ENCODE measurements at regions not wholly inside any gene's neighbourhood (a gene's known extent, or its start where the extent isn't known, plus 50 kb on each side); places are given as distances from the start of the nearest gene placed in this dataset.
"Not testable (repeated sequence)": the region's sequence is repeated elsewhere in the genome, so short reads cannot be mapped to it uniquely, and the experiment has no call there.

GRCh38 chr6:84870672-84871071 is 106.3 kb upstream of the TBX18 start:
- Histone ChIP-seq H3K36me3 (ENCODE audit: control insufficient read depth in 2 of 3, insufficient read depth in 3 of 3, low read length in 3 of 3) (no peaks in the 10 kb centered on the region), H3K9ac (ENCODE audit: low read length in 3 of 3) (no peak overlapping the region), H3K4me3 (ENCODE audit: low read length in 3 of 3) (no peak overlapping the region), H3K27me3 (ENCODE audit: control insufficient read depth, insufficient read depth, low read length) (no peaks in the 10 kb centered on the region), H3K4me1 (ENCODE audit: control insufficient read depth in 2 of 3, insufficient read depth in 2 of 3, low read depth in 1 of 3, low read length in 3 of 3) (no peaks in the 10 kb centered on the region), H3K9me3 (ENCODE audit: control insufficient read depth in 2 of 3, insufficient read depth in 1 of 3, low read length in 3 of 3) (no peaks in the 10 kb centered on the region), H3K27ac (ENCODE audit: low read depth in 2 of 2, low read length in 2 of 2) (no peak overlapping the region)
- intact Hi-C loops (cut with DNase I), result no loop called here
- no peak for FAIRE-seq
- no peak for TF ChIP-seq CTCF (IDR thresholded peaks at IDR 0.05; ENCODE audit: borderline replicate concordance, extremely low read depth, insufficient read depth)
- no peak for DNase-seq

GRCh38 chr6:84868149-84868548 is 103.8 kb upstream of the TBX18 start:
- Histone ChIP-seq H3K9me3 (ENCODE audit: control insufficient read depth in 2 of 3, insufficient read depth in 1 of 3, low read length in 3 of 3) (no peaks in the 10 kb centered on the region), H3K4me3 (ENCODE audit: low read length in 3 of 3) (no peak overlapping the region), H3K9ac (ENCODE audit: low read length in 3 of 3) (no peak overlapping the region), H3K27ac (ENCODE audit: low read depth in 2 of 2, low read length in 2 of 2) (no peak overlapping the region), H3K4me1 (ENCODE audit: control insufficient read depth in 2 of 3, insufficient read depth in 2 of 3, low read depth in 1 of 3, low read length in 3 of 3) (no peaks in the 10 kb centered on the region), H3K36me3 (ENCODE audit: control insufficient read depth in 2 of 3, insufficient read depth in 3 of 3, low read length in 3 of 3) (no peaks in the 10 kb centered on the region), H3K27me3 (ENCODE audit: control insufficient read depth, insufficient read depth, low read length) (no peaks in the 10 kb centered on the region)
- FAIRE-seq, result no peak
- DNase-seq, result no peak
- intact Hi-C loops (cut with DNase I), result no loop called here
- TF ChIP-seq CTCF (IDR thresholded peaks at IDR 0.05; ENCODE audit: borderline replicate concordance, extremely low read depth, insufficient read depth), result no peak

DNA sequence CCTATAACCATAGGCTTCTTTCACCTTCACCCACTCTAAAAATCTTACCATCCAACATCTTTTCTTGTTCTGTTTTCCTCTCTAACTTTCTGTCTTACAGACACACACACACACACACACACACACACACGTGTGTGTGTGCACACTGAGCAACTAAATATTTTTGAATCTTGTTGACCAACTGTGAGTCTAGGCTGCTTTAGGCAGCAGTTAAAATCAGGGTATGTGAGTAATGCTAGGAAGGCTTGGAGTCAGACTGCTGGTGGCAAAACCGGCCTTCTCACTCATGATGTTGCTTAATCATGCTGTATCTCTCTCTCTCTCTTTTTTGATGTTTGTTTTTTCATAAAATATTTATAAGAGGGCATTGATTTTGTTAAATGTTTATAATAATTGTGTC is 103.1 kb upstream of the TBX18 start:
- no peaks in the 10 kb centered on the region for H3K9me3 ChIP-seq (ENCODE audit: control insufficient read depth in 2 of 3, insufficient read depth in 1 of 3, low read length in 3 of 3)
- H3K36me3 ChIP-seq (ENCODE audit: control insufficient read depth in 2 of 3, insufficient read depth in 3 of 3, low read length in 3 of 3), result no peaks in the 10 kb centered on the region
- no peak for DNase-seq
- no peak for FAIRE-seq
- H3K4me1 ChIP-seq (ENCODE audit: control insufficient read depth in 2 of 3, insufficient read depth in 2 of 3, low read depth in 1 of 3, low read length in 3 of 3), result no peaks in the 10 kb centered on the region
- no peak overlapping the region for H3K4me3 ChIP-seq (ENCODE audit: low read length in 3 of 3)
- no peak overlapping the region for H3K27ac ChIP-seq (ENCODE audit: low read depth in 2 of 2, low read length in 2 of 2)
- intact Hi-C loops (cut with DNase I), result no loop called here
- no peak overlapping the region for H3K9ac ChIP-seq (ENCODE audit: low read length in 3 of 3)
- no peak for TF ChIP-seq CTCF (IDR thresholded peaks at IDR 0.05; ENCODE audit: borderline replicate concordance, extremely low read depth, insufficient read depth)
- H3K27me3 ChIP-seq (ENCODE audit: control insufficient read depth, insufficient read depth, low read length), result no peaks in the 10 kb centered on the region

GRCh38 chr6:84866715-84867114 is 102.3 kb upstream of the TBX18 start:
- no peak for DNase-seq
- no peak for FAIRE-seq
- no peak overlapping the region for H3K9ac ChIP-seq (ENCODE audit: low read length in 3 of 3)
- no peaks in the 10 kb centered on the region for H3K27me3 ChIP-seq (ENCODE audit: control insufficient read depth, insufficient read depth, low read length)
- no peaks in the 10 kb centered on the region for H3K9me3 ChIP-seq (ENCODE audit: control insufficient read depth in 2 of 3, insufficient read depth in 1 of 3, low read length in 3 of 3)
- no peak for TF ChIP-seq CTCF (IDR thresholded peaks at IDR 0.05; ENCODE audit: borderline replicate concordance, extremely low read depth, insufficient read depth)
- no peaks in the 10 kb centered on the region for H3K36me3 ChIP-seq (ENCODE audit: control insufficient read depth in 2 of 3, insufficient read depth in 3 of 3, low read length in 3 of 3)
- intact Hi-C loops (cut with DNase I), result no loop called here
- no peaks in the 10 kb centered on the region for H3K4me1 ChIP-seq (ENCODE audit: control insufficient read depth in 2 of 3, insufficient read depth in 2 of 3, low read depth in 1 of 3, low read length in 3 of 3)
- no peak overlapping the region for H3K4me3 ChIP-seq (ENCODE audit: low read length in 3 of 3)
- H3K27ac ChIP-seq (ENCODE audit: low read depth in 2 of 2, low read length in 2 of 2), result no peak overlapping the region

DNA sequence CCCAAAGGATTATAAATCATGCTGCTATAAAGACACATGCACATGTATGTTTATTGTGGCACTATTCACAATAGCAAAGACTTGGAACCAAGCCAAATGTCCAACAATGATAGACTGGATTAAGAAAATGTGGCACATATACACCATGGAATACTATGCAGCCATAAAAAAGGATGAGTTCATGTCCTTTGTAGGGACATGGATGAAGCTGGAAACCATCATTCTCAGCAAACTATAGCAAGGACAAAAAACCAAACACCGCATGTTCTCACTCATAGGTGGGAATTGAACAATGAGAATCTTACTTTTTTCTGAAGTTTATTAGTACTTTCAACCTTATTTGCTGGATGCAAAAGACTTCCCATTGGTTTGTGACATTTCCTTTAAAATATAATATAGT is 101.0 kb upstream of the TBX18 start:
- H3K36me3 ChIP-seq (ENCODE audit: control insufficient read depth in 2 of 3, insufficient read depth in 3 of 3, low read length in 3 of 3); FAIRE-seq; H3K27me3 ChIP-seq (ENCODE audit: control insufficient read depth, insufficient read depth, low read length); H3K9ac ChIP-seq (ENCODE audit: low read length in 3 of 3); intact Hi-C loops (cut with DNase I); H3K4me3 ChIP-seq (ENCODE audit: low read length in 3 of 3); H3K4me1 ChIP-seq (ENCODE audit: control insufficient read depth in 2 of 3, insufficient read depth in 2 of 3, low read depth in 1 of 3, low read length in 3 of 3); DNase-seq; H3K9me3 ChIP-seq (ENCODE audit: control insufficient read depth in 2 of 3, insufficient read depth in 1 of 3, low read length in 3 of 3); H3K27ac ChIP-seq (ENCODE audit: low read depth in 2 of 2, low read length in 2 of 2): not testable (repeated sequence)

All from kidney (tissue), 13 donors.